Esophagus muscularis mucosa (tissue), 4 donors: ENCODE measurements at regions not wholly inside any gene's neighbourhood (a gene's known extent, or its start where the extent isn't known, plus 50 kb on each side); places are given as distances from the start of the nearest gene placed in this dataset.

Source experiments
- CTCF ChIP-seq, 3 experiments: fragments of 200-600 bp in 2 of 3; fragments of 450-650 bp in 1 of 3; sonication (generic) in 2 of 3; IDR thresholded peaks; one replicate each; pipeline ENCODE4 v1.5.1; 2017 to 2019; ENCODE audit warnings: antibody characterized with exemption in 3 of 3, mild to moderate bottlenecking in 2 of 3, moderate library complexity in 1 of 3
- EP300 ChIP-seq: sonication (generic); formaldehyde crosslinking; IDR thresholded peaks from one replicate; pipeline ENCODE4 v1.6.1; 2017; ENCODE audit warnings: antibody characterized with exemption
- POLR2A ChIP-seq: fragments of 450-650 bp; IDR thresholded peaks from one replicate; pipeline ENCODE4 v1.6.1; 2017; ENCODE audit warnings: antibody characterized with exemption, moderate library complexity, mild to moderate bottlenecking, low read depth
- POLR2AphosphoS5 ChIP-seq, 2 donors: sonication (generic); formaldehyde crosslinking; IDR thresholded peaks; one replicate each; pipeline ENCODE4 v1.6.1; 2017; ENCODE audit warnings: antibody characterized with exemption in 2 of 2

- TF ChIP-seq CTCF (IDR thresholded peaks at IDR 0.05) (no peak), POLR2A (no peak), POLR2AphosphoS5 (IDR thresholded peaks at IDR 0.05) (no peak), EP300 (no peak)
These were observed 89.7 kb upstream of the COL8A1 start for GRCh38 chr3:99548674-99549073.
